PC-9 (cell line): ENCODE measurements at regions not wholly inside any gene's neighbourhood (a gene's known extent, or its start where the extent isn't known, plus 50 kb on each side); places are given as distances from the start of the nearest gene placed in this dataset.

Source experiments
- BruUV-seq: library from RNA; stranded (reverse); fragments of 400-500 nt; replicated peaks from 2 replicates; lab custom pipeline; 2021; lab: Mats Ljungman, UMichigan
- CTCF ChIA-PET: fragments of 300-600 bp; sonication (Branson Sonifier 250); formaldehyde crosslinking; loops from one replicate; lab custom pipeline; 2022; ENCODE audit warnings: antibody characterized with exemption; lab: Charles Lee
- POLR2A ChIA-PET: fragments of 300-600 bp; sonication (Branson Sonifier 250); formaldehyde crosslinking; loops from one replicate; lab custom pipeline; 2022; ENCODE audit warnings: antibody characterized with exemption; ENCODE audit not compliant: unreplicated experiment; lab: Charles Lee
- DNase-seq, 2 experiments: peaks; one replicate each; pipeline versions ENCODE4 v3.0.0 to v3.0.0-alpha.2; 2015 to 2022; ENCODE audit warnings: mixed read lengths in 1 of 2
- H2AFZ ChIP-seq: fragments of 200-600 bp; sonication (generic); 2 replicates; pipeline ENCODE4 v1.8.1; 2017; ENCODE audit warnings: antibody characterized with exemption
- H3F3A ChIP-seq: fragments of 200-600 bp; sonication (generic); 2 replicates; pipeline ENCODE4 v1.8.1; 2017; ENCODE audit warnings: antibody characterized with exemption, mild to moderate bottlenecking, low read depth; ENCODE audit not compliant: insufficient read depth
- H3K27ac ChIP-seq: fragments of 200-600 bp; sonication (generic); 2 replicates; pipeline ENCODE4 v1.6.1; 2016; ENCODE audit warnings: mixed run types
- H3K27me3 ChIP-seq: fragments of 200-600 bp; sonication (generic); 2 replicates; pipeline ENCODE4 v1.6.1; 2016; ENCODE audit warnings: low read depth, mixed run types; ENCODE audit not compliant: insufficient read depth
- H3K36me3 ChIP-seq: fragments of 200-600 bp; sonication (generic); 2 replicates; pipeline ENCODE4 v1.6.1; 2016; ENCODE audit warnings: low read depth, mixed run types
- H3K4me1 ChIP-seq: fragments of 200-600 bp; sonication (generic); replicated peaks from 2 replicates; pipeline ENCODE4 v1.6.1; 2016; ENCODE audit warnings: mixed run types; ENCODE audit not compliant: insufficient read depth
- H3K4me2 ChIP-seq: fragments of 200-600 bp; sonication (generic); 2 replicates; pipeline ENCODE4 v1.6.1; 2017; ENCODE audit warnings: mixed run types
- H3K4me3 ChIP-seq: fragments of 200-600 bp; sonication (generic); 2 replicates; pipeline ENCODE4 v1.6.1; 2016; ENCODE audit warnings: mixed run types
- H3K79me2 ChIP-seq: fragments of 200-600 bp; sonication (generic); 2 replicates; pipeline ENCODE4 v1.6.1; 2017; ENCODE audit warnings: low read depth, mixed run types
- H3K9me2 ChIP-seq: fragments of 200-600 bp; sonication (generic); 2 replicates; pipeline ENCODE4 v1.8.1; 2017; ENCODE audit warnings: mild to moderate bottlenecking; ENCODE audit not compliant: insufficient read depth
- H3K9me3 ChIP-seq: fragments of 200-600 bp; sonication (generic); 2 replicates; pipeline ENCODE4 v1.8.1; 2016; ENCODE audit warnings: low read depth; ENCODE audit not compliant: insufficient read depth
- H4K20me1 ChIP-seq: fragments of 200-600 bp; sonication (generic); 2 replicates; pipeline ENCODE4 v1.8.1; 2017; ENCODE audit not compliant: insufficient read depth
- EZH2 ChIP-seq: fragments of 200-600 bp; sonication (generic); IDR thresholded peaks from 2 replicates; pipeline ENCODE4 v1.8.0; 2017; ENCODE audit warnings: antibody characterized with exemption, low read depth
- intact Hi-C: fragments of 100-400 bp; cut with micrococcal nuclease; formaldehyde crosslinking; loops from one replicate; pipeline ENCODE4 v1.10.0; 2022; ENCODE audit not compliant: unreplicated experiment
- TF ChIP-seq, protein P1 (sequence below): fragments of 200-600 bp; sonication (generic); conservative IDR thresholded peaks from 2 replicates; pipeline ENCODE4 v1.6.1; 2017; ENCODE audit warnings: mixed run types, antibody characterized with exemption, mild to moderate bottlenecking, moderate library complexity

DNA sequence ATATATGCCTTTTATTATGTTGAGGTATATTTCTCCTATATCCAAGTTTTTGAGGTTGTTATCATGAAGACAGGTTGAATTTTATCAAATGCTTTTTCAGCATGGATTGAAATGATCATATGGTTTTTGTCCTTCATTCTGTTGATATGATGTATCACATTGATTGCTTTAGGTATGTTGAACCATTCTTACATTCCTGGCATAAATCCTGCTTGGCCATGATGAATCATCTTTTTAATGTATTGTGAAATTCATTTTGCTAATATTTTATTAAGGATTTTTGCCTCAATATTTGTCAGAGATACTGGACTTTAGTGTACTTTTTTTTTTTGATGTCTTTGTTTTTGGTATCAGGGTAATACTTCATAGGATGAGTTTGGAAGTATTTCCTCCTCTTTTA, 283.8 kb upstream of the C11orf87 start:
- H3K36me3 ChIP-seq = no peaks in the 10 kb centered on the region
- H3K9me2 ChIP-seq = no peaks in the 10 kb centered on the region
- TF ChIP-seq, protein P1, sequence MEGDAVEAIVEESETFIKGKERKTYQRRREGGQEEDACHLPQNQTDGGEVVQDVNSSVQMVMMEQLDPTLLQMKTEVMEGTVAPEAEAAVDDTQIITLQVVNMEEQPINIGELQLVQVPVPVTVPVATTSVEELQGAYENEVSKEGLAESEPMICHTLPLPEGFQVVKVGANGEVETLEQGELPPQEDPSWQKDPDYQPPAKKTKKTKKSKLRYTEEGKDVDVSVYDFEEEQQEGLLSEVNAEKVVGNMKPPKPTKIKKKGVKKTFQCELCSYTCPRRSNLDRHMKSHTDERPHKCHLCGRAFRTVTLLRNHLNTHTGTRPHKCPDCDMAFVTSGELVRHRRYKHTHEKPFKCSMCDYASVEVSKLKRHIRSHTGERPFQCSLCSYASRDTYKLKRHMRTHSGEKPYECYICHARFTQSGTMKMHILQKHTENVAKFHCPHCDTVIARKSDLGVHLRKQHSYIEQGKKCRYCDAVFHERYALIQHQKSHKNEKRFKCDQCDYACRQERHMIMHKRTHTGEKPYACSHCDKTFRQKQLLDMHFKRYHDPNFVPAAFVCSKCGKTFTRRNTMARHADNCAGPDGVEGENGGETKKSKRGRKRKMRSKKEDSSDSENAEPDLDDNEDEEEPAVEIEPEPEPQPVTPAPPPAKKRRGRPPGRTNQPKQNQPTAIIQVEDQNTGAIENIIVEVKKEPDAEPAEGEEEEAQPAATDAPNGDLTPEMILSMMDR = no peak
- TF ChIP-seq EZH2 = no peak
- intact Hi-C loops = no loop called here
- no peaks in the 10 kb centered on the region for H3K27me3 ChIP-seq
- no peaks in the 10 kb centered on the region for H3K79me2 ChIP-seq
- ChIA-PET POLR2A (no interaction called here), CTCF (no interaction called here)
- no peaks in the 10 kb centered on the region for H3K9me3 ChIP-seq
- H4K20me1 ChIP-seq = no peaks in the 10 kb centered on the region
- H3K27ac ChIP-seq = no peak overlapping the region
- H3K4me1 ChIP-seq = no peaks in the 10 kb centered on the region
- H3F3A ChIP-seq = no peaks in the 10 kb centered on the region; the same call in 1 of the 2 replicates
- H3K4me3 ChIP-seq = no peak overlapping the region
- no TSS peak for BruUV-seq
- H2AFZ ChIP-seq = no peak overlapping the region
- no peak for DNase-seq
- no peak overlapping the region for H3K4me2 ChIP-seq

GRCh38 chr11:109140426-109140825, 281.6 kb upstream of the C11orf87 start:
- BruUV-seq = no TSS peak
- Histone ChIP-seq H3K9me3 (no peaks in the 10 kb centered on the region), H3K27ac (no peak overlapping the region), H3F3A (no peaks in the 10 kb centered on the region), H3K4me3 (no peak overlapping the region), H3K36me3 (no peaks in the 10 kb centered on the region), H3K9me2 (no peaks in the 10 kb centered on the region), H4K20me1 (no peaks in the 10 kb centered on the region), H2AFZ (no peak overlapping the region), H3K4me2 (no peak overlapping the region), H3K4me1 (no peaks in the 10 kb centered on the region), H3K27me3 (no peaks in the 10 kb centered on the region), H3K79me2 (no peaks in the 10 kb centered on the region)
- DNase-seq = no peak
- intact Hi-C loops = no loop called here
- POLR2A ChIA-PET = no interaction called here
- TF ChIP-seq EZH2 = no peak
- TF ChIP-seq, protein P1 = no peak
- CTCF ChIA-PET = no interaction called here

GRCh38 chr11:109140857-109141515, 281.0 kb upstream of the C11orf87 start:
- H3K4me1 ChIP-seq = no peaks in the 10 kb centered on the region
- no peaks in the 10 kb centered on the region for H3K9me3 ChIP-seq
- H3K27ac ChIP-seq = no peak overlapping the region
- H3F3A ChIP-seq = no peaks in the 10 kb centered on the region
- no peak overlapping the region for H2AFZ ChIP-seq
- no peak overlapping the region for H3K4me3 ChIP-seq
- no peak for DNase-seq
- ChIA-PET CTCF (no interaction called here), POLR2A (no interaction called here)
- no TSS peak for BruUV-seq
- H3K9me2 ChIP-seq = no peaks in the 10 kb centered on the region
- no peaks in the 10 kb centered on the region for H3K79me2 ChIP-seq
- no peak overlapping the region for H3K4me2 ChIP-seq
- no peaks in the 10 kb centered on the region for H3K36me3 ChIP-seq
- H4K20me1 ChIP-seq = no peaks in the 10 kb centered on the region
- TF ChIP-seq EZH2 = no peak
- TF ChIP-seq, protein P1 = no peak
- no peaks in the 10 kb centered on the region for H3K27me3 ChIP-seq
- intact Hi-C loops = no loop called here
